Activated CD8-positive, alpha-beta memory T cell treated with anti-CD3 and anti-CD28 coated beads for 4 hours (primary cell): ENCODE measurements at regions not wholly inside any gene's neighbourhood (a gene's known extent, or its start where the extent isn't known, plus 50 kb on each side); places are given as distances from the start of the nearest gene placed in this dataset.
"Not testable (repeated sequence)": the region's sequence is repeated elsewhere in the genome, so short reads cannot be mapped to it uniquely, and the experiment has no call there.

Experiments
- DNase-seq, 2 donors: peaks; one replicate each; pipeline ENCODE4 v3.0.0-alpha.2; 2020; ENCODE audit warnings: low read depth in 2 of 2

GRCh38 chr10:42367532-42368230, 270.7 kb downstream of the ZNF33B start:
- DNase-seq, result peak in 1 of 2 donors; percentile 0

GRCh38 chr10:42351745-42352144, 286.6 kb downstream of the ZNF33B start:
- DNase-seq, result no peak

DNA sequence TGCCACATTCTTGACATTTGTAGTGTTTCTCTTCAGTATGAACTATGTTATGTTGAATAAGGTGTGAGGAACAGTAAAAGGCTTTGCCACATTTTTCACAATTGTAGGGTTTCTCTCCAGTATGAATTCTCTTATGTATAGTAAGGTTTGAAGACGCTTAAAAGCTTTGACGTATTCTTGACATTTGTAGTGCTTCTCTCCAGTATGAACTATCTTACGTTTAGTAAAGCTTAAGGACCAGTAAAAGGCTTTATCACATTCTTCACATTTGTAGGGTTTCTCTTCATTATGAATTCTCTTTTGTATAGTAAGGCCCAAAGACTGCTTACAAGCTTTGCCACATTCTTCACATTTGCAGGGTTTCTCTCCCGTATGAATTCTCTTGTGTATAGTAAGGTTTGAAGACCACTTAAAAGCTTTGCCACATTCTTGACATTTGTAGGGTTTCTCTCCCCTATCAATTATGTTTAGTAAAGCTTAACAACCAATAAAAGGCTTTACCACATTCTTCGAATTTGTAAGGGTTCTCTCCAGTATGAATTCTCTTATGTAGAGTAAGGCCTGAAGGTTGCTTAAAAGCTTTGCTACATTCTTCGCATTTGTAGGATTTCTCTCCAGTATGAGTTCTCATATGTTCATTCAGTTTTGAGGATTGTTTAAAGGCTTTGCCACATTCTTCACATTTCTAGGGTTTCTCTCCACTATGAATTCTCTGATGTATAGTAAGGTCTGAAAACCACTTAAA, 301.6 kb downstream of the ZNF33B start:
- DNase-seq, result not testable (repeated sequence)

- DNase-seq, result not testable (repeated sequence)
Observed at GRCh38 chr10:42335653-42336296, 302.6 kb downstream of the ZNF33B start.

GRCh38 chr10:42304341-42304740, 334.0 kb downstream of the ZNF33B start:
- DNase-seq, result no peak

GRCh38 chr10:42281896-42282295, 356.5 kb downstream of the ZNF33B start:
- not testable (repeated sequence) for DNase-seq

- not testable (repeated sequence) for DNase-seq
Observed at GRCh38 chr10:42269788-42270187, 368.6 kb downstream of the ZNF33B start.

GRCh38 chr10:42263259-42263658, 375.1 kb downstream of the ZNF33B start:
- not testable (repeated sequence) for DNase-seq

DNA sequence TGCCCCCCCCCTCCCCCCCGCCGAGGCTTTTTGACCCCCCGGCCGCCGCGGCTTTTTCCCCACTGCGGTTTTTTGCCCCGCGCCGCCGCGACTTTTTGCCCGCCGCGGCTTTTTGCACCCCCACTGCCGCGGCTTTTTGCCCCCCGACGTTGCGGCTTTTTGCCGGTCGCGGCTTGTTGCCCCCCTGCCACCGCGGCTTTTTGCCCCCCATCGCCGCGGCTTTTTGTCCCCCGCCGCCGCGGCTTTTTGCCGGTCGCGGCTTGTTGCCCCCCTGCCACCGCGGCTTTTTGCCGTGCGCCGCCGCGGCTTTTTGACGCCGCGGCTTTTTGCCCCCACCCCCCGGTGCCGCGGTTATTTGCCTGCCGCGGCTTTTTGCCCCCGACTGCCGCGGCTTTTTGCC, 395.4 kb downstream of the ZNF33B start:
- DNase-seq, result not testable (repeated sequence)

GRCh38 chr10:42242135-42242805, 396.1 kb downstream of the ZNF33B start:
- DNase-seq, result no peak

- DNase-seq, result not testable (repeated sequence)
Observed at GRCh38 chr10:42236401-42236800, 402.0 kb downstream of the ZNF33B start.

DNA sequence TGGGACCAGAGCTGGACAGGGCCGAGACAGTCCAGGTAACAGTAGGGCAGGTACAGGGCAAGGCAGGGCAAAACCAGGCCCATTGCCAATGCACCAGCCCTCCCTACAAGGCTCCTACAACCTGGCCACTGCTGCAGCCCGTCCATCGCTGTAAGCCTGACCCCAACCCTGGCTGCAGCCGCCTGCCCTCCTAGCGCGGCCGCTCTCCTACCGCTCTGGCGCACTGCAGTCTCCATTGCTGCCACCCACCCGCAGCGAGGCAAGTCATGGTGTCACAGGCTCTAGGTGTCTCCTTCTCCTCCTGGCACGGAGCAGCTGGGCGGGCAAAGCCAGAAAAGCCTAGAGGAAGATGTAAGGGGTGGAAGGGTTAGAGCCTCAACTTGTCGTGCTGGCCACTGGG, 402.6 kb downstream of the ZNF33B start:
- not testable (repeated sequence) for DNase-seq

- DNase-seq, result not testable (repeated sequence)
Observed at GRCh38 chr10:42235241-42235640, 403.1 kb downstream of the ZNF33B start.

- not testable (repeated sequence) for DNase-seq
Observed at GRCh38 chr10:42234506-42234905, 403.9 kb downstream of the ZNF33B start.

GRCh38 chr10:42233461-42234206, 404.7 kb downstream of the ZNF33B start:
- DNase-seq, result not testable (repeated sequence)

- DNase-seq, result not testable (repeated sequence)
Observed at GRCh38 chr10:42232955-42233354, 405.4 kb downstream of the ZNF33B start.

DNA sequence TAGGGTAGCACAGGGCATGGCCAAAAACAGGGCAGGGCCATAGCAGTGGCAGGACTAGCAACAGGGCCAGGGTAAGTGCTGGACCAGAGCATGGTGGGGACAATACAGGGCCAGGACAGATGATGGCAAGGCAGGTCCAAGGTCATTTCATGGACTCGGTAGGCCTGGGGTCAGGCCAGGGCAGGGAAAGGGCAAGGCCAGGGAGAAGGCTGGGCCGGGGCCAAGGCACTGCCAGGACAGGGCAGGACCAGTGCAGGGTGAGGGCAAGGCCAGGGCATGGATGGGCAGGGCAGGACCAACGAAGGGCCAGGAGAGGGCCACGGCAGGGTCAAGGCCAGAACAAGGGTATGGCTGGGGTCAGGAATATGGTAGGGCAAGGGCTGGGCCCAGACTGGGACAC, 407.6 kb downstream of the ZNF33B start:
- not testable (repeated sequence) for DNase-seq

DNA sequence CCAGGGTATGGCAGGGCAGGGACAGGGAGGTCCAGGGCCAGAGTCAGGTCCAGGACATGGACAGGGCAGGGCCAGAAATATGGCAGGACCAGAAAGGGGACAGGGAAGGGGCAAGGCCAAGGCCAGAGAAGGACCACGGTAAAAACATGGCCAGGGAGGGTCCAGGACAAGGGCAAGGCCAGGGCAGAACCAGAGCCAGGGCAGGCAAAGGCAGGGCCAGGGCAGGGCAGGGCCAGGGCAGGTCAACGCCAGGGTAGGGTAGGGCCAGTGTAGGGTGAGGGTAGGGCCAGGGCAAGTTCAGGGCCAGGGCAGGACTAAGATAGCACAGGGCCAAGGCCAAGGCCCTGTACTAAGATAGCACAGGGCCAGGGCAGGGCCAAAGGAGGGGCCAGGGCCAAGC, 408.3 kb downstream of the ZNF33B start:
- not testable (repeated sequence) for DNase-seq

- not testable (repeated sequence) for DNase-seq
Observed at GRCh38 chr10:42227859-42228258, 410.5 kb downstream of the ZNF33B start.

DNA sequence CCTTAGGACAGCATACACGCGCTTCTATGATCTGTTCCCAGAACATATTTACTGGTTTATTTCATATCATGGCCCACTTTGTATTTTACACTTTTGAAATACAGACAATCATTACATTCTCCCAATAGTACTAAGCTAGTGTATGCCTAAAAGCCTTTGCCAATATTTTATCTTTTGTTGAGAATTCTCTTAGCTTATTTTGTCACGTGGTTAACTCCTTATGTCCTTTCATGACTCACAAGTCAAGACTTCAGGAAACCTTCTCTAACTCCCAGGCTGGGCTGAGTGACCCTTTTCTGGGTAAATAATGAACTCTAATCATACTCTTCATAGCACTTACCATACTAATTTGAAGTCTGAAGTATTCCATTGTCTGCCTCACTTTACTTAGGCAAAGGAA, 444.8 kb downstream of the ZNF33B start:
- DNase-seq, result not testable (repeated sequence)

- not testable (repeated sequence) for DNase-seq
Observed at GRCh38 chr10:42192450-42192849, 445.9 kb downstream of the ZNF33B start.
